Suprapubic skin (tissue), 3 donors: ENCODE measurements at regions not wholly inside any gene's neighbourhood (a gene's known extent, or its start where the extent isn't known, plus 50 kb on each side); places are given as distances from the start of the nearest gene placed in this dataset.

ENCODE experiments used
- CTCF ChIP-seq, 2 donors: fragments of 200-600 bp in 1 of 2; fragments of 450-650 bp in 1 of 2; sonication (generic) in 1 of 2; IDR thresholded peaks; one replicate each; pipeline ENCODE4 v1.5.1; 2016 to 2019; ENCODE audit warnings: antibody characterized with exemption in 2 of 2, mild to moderate bottlenecking in 1 of 2, moderate library complexity in 1 of 2
- EP300 ChIP-seq: sonication (generic); formaldehyde crosslinking; IDR thresholded peaks from one replicate; pipeline ENCODE4 v1.6.1; 2017; ENCODE audit warnings: antibody characterized with exemption

GRCh38 chr3:71890356-71890931 is 105.5 kb upstream of the PROK2 start:
- TF ChIP-seq CTCF (IDR thresholded peaks at IDR 0.05) (no peak), EP300 (no peak)
